Eye (tissue), 1 donor: ENCODE measurements at regions not wholly inside any gene's neighbourhood (a gene's known extent, or its start where the extent isn't known, plus 50 kb on each side); places are given as distances from the start of the nearest gene placed in this dataset.
"Not testable (repeated sequence)": the region's sequence is repeated elsewhere in the genome, so short reads cannot be mapped to it uniquely, and the experiment has no call there.

Experiments used
- DNase-seq: peaks from one replicate; pipeline ENCODE4 v3.0.0-alpha.2; 2015

DNA sequence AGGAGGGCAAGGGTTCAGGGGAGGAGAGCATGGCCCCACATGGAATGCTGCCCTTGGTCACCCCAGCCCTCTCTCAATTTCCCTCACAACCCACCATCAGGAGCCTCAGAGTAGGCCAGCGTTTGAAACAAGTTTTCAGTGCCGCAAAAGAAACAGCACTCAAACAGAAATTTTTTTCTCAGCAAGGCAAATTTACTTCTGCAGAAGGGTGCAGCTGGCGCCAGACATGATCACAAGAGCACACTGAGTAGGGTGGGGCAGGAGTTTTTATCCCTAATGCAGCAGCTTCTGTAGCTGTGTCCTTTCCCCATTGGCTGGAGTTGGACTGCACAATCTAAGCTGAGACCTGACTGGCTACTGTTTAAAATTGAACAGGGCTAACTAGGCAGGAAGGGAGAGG is 287.8 kb upstream of the CDYL start:
- DNase-seq, result no peak

DNA sequence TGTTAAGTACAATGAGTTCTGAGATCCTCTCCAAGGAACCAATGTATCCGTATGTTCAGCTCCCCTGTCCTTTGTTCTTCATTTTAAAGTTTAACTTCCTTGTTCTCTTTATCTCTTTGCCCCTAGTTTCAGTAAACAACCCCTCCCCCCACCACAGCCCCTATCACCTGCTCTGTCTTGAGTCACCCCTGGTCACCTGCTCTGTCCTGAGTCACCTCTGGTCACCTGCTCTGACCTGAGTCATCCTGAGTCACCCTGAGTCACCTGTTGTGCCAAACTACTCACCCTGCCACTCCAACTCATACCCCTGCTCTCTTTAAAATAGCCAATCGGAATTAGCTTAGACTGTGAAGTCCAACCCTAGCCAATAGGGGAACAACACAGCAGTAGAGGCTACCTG is 288.7 kb upstream of the CDYL start:
- no peak for DNase-seq

DNA sequence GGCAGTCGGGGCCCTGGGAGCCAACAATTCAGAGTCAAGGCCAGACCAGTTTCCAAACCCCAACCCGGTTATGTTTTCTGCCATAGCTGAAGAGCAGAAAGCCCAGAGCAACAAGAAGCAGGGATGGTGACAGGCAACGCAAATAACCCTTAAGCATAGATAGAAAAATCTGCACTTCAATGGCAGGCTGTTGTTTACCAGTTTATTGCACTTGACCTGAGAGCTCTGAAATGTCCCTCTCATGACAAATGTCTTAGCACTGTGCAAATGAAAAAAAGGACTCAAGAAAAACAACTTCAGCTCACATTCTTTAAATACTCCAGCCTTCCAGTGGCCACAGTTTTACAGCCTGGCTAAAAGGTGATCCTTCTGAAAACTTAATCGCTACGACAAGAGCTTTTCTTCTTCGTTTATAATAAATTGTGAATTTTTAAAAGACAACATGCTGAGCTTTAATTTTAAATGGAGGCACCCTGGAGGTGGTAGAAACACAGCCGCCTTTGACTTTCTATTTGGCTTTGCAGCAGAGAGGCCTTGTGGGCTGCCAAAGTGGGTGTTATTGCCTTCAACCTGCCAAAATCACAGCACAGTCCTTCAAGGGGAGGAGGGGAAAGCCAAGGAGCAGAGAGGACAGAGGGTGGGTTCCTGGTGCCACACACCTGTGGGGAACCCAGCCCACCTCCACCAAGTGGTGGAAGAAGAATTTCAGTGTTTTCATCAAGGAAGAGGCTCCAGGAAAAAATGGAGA is 289.5 kb upstream of the CDYL start:
- DNase-seq, result no peak

DNA sequence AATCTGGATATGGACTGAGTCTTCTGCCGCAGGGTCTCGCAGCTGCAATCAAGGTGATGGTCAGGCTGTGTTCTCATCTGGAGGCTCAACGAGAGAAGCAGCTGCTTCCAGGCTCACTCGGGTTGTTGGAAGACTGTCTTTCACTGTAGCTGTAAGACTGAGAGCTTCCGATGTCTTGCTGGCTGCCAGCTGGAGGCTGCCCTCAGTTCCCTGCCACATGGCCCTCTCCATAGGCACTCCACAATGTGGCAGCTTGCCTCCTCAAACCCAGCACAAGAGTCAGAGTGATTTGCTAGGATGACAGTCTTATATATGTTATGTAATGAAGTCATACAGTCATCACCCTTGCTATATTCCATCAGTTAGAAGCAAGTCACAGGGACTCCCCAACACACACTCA is 290.5 kb upstream of the CDYL start:
- no peak for DNase-seq

DNA sequence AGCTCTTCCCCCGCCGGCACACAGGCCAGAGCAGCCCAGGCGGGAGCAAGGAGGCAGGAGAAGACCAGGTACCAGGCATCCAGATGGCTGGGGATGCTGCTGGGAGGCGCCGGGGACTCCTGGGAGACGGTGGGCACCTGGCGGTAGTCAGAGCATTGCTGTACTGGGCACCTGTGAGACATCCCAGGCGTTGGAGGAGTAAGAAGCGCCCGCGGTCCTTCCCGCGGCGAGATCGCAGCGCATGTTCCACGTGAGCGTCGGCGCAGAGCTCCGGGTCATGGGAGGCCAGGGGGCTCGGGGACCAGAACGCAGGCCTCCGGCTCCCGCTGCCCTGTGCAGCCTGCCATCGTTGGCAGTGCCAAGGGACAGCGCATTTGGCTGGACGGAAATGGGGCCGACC is 293.7 kb upstream of the CDYL start:
- DNase-seq, result no peak

DNA sequence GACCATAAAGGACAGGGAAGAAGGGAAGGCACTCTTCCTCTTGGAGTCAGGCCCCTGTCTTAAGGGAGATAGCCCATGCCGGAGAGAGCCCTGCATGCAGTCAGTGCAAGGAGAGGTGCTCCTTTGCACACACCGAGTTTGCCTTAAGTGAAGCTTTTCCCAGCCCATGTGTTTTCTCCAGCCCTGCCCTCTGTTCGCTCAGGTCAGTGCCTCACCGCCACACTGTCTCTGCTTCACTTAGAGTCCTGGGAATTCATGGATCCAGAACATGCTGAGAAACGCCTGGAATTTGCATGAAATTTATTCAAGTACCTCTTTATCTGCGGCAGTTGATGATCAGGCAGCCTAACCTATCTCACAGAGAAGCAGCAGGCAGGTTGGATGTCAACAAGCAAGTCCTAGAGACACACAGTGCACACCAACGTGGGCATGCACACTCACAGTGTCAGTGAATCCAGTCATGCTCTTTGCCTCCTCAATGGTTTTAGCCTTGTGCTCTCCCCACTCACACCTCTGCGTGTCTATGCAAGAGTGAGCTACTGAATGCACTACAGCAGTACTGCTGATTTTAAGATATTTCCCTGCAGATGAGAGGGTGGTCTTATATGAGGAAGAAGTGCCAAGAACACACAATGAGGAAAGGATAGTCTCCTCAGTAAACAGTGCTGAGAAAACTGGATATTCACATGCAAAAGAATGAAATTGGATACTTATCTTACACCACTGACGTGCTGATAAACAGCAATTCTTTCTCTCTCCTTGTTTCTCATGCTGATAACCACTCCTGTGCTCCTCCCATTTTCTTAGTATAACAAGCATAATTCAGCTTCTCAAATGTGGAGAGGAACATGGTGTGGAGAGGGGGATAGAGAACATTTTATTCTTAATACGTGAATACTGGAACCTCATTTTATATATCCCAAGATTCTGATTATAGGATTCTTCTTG is 295.1 kb upstream of the CDYL start:
- DNase-seq, result no peak

DNA sequence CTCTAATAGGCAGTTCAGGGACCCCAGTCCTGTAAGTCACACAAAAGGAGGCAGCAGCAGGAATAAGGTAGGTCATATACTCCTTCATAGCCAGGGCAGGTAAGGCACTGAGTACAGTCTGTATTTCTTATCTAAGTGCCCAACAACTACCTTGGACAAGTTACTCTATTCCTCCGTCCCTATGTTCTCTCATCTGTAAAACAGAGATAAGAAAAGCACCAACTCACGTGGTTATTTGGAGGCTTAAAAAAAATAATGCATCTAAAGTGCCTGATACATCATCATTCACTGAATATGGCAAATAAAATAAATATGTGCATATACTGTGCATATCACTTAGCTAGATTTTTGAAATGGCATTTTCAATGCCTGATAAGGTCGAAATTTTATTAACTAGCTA is 298.1 kb upstream of the CDYL start:
- no peak for DNase-seq

DNA sequence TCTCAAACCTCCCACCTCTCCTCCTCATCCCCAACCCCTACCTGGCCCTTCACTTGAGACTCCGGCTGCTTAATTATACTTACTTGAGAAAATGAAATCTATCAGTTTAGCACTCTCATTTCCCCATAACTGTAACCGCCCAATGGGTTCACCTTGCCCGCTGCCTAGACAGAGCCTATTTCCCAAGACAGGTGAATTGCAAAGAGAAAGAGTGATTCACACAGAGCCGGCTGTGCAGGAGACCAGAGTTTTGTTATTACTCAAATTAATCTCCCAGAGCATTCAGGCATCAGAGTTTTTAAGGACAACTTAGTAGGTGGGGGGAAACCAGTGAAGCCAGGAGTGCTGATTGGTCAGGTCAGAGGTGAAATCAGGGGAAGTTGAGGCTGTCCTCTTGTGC is 301.4 kb upstream of the CDYL start:
- no peak for DNase-seq

DNA sequence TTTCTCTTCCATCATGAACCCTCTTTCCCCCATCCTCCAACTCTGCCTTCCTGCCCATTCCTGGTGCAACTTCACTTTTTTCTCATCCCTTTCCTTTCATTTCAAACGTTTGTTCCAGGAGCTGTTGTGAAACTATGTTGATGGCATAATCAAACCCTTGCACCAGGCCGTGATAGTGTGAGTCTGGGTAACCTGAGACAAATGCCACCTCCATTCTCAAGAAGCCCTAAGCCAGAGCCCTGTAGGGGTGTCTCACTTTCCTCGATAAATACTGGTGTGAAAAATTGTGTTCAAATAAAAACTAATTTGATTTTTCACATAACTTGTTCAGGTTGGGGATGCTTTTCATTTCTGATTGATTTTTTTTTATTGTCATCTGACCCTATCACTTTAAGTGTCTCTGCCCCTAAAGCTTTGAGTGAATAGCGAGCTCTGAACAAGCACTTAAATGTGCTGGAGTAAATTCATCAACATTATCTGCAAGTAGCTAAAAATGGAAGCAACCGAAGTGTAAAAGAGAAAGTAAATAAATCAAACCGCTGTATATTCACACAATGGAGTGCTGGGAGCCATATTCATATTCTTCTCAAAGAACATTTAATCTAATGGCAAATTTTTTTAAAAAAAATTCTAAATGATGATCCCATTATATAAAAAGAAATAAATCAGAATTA is 303.1 kb upstream of the CDYL start:
- no peak for DNase-seq

DNA sequence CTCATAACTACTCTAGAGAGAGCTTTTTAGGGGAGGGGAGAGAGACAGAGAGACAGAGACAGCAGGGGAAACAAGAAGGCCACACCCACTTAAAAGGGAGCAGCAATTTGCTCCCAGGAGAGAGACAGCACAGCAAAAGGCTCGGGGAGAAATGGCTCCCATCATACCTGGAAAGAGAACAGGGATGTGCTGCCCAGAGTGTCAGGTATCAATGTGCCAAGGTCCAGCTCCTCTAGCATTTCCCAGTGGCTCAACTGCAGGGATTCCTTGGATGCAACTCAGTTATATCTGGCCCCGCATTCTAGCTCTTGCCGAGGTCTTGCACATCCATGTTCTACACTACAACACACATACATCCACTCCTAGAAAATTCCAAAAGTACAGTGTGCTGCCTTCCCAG is 304.0 kb upstream of the CDYL start:
- no peak for DNase-seq

DNA sequence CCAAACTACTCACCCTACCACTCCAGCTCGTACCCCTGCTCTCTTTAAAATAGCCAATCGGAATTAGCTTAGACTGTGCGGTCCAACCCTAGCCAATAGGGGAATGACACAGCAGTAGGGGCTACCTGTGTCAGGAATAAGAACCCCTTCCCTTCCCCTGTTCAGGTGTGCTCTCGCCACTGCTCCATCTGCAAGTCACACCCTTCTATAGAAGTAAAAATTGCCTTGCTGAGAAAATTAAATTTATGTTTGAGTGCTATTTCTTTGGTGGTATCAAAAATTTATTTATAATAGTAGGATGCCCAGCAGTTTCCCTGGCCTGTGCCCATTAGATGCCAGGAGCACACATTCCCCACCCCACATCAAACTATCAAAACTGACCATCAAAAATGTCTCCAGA is 304.7 kb upstream of the CDYL start:
- DNase-seq, result not testable (repeated sequence)

DNA sequence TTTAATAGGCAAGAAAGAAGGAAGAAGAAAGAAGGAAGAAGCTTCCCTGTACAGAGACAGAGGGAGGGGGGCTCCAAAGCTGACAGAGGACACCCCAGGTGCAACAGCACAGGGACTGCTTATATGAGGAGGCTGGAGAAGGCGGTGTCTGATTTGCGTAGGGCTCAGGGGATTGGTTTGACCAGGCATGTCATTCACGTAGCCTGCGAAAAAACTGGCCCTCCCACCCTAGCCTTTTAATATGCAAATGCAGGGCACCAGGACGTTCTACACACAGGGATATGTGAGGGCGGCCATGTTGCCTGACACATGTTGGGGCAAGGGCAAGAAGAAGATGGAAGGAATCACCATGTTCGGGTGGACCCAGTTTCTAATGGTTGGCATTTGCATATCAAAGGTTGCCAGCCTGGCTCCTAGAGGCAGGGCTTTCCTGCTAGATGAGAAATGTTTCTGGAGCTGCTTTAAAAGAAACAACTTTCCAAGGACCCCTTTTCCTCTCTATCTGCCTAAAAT is 305.4 kb upstream of the CDYL start:
- no peak for DNase-seq

DNA sequence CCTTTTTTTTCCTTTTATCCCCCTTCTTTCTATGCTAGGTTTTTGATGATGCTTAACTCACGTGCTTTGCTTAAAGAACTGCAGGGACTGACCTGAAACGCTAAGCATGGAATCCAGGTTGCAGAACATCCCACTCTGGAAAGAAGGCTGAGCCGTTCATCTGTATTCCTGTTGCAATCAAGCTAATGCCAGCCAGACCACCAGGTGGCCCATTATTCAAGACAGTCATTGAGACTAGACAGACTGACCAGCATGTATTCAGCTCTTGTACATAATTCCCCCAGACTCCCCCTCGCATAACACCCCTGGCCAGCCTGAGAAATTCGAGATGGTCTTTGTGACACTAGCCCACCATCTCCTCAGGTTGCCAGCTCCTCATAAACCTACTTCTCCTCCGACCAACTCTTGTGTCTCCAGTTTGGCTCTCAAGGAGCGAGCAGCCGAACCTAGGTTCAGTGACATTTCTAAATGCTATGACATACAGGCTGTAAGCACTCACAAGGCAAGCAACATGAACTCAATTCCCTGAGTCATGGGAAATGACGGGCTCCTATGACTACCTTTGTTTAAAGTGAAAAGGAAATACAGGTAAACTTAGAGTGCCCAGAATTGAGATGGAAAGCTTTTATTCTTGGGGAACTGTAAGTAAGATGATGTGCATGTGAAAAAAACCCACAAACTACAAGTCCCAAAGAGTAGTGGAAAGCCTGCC is 309.3 kb upstream of the CDYL start:
- no peak for DNase-seq

DNA sequence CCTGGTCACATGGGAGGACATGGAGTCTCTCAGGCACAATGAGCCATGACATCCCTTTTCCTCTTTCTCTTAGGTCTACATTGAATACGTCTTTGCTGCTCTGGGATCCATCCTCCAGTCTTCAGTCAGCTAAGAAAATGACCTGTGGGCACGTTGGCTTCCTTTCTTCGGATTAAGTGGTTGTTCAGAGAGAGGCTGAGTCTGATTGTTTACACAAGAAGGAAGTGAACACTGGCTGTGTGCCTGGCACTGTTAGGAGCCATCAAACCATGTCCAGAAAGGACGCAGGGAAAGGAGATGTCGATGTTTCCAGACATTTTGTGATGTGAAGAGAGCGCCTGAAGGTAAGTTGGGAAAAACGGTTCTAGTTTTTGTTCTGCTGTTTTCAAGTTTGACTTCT is 309.9 kb upstream of the CDYL start:
- DNase-seq, result no peak

DNA sequence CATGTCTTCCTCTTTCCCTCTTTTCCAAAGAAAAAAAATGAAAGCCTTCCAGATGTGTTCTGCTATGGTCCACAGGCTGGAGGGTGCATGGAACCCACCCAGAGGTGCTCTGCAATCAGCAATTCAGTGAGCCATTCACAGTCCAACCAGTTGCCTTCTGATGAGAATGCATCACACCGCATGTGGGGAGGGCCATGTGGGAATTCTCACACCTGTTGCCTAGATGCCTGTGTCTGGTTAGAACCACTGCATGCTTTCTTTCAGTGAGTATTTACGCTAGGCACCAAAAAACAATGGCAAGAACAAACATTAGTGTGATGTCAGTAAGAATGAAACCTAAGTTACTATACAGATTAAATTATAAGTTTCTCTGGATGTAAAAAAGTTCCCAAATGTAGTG is 311.6 kb upstream of the CDYL start:
- DNase-seq, result no peak

DNA sequence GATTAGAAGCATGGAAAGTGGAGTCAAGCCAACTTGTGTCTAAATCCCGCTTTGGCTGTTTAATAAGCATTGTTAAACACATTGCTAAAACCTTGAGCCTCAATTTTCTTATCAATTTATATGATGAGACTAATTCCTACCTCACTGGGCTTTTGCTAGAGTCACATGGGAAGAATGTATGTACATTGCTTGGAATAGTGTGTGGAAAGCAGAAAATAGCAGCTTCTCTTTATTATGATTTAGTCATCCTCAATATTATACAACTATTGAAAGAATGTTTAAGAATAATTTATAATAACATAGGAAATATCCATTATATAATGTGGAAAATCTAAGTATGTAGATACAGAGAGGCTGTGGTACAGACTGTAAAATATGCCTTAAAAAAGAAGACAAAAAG is 313.0 kb upstream of the CDYL start:
- no peak for DNase-seq

DNA sequence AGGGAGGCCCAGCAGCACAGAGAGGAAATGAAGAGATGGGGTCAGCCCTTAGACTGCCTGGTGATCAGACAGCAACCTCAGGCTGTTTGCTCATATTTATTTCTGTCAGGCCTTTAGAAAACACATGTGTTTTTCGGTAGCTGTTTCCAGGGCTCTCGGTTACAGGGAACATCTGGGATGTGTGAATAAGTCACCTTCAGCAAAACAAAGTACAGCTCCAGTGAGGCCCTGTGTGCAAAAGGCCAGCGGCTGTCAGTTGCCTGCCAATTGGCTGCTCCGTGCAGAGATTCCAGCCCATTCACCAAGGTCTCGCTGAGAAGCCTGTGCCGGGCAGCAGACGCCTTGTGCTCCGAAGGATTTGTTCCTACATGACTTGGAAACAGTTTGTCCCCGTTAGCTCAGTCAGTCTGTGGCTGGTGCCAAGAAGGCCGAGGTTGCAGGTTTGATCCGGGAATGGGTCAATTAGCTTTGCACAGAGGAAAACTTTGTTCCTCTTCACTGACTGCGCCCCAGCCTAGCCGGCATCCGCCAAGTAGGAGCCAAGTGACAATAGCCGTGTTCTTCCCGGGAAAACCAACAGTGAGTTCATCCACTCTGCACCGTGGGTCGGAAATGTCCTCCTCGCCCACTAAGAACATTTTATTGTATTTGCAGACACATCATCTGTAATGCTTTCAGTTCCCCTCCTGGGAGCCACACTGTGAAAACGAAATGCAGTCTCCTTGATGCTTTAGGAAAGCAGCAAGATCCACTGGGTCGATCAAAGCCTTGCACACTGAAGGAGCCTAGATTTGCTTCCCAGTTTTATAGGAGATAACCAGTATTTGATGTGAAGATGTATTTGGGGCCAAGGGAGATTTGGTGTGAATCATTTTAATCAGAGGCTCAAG is 315.4 kb upstream of the CDYL start:
- DNase-seq, result peak; percentile 77

DNA sequence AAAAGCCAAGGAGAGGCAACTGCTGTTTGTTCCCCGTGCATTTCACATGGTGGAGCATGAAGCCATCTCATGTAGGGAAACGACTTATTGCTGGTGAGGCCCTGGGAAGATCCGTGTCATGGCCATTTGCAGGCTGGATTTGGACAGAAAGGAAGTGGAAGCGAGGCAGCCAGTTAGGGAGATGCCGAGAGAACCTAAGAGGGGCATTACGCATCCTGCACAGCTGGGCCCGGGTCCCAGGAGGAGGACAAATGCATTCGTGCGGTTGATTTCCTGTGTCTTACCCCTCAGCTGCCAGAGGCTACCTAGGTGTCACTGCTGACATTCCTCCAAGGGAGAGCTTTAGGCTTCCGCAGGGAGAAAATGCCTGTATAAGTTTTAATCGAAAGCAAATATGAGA is 316.2 kb upstream of the CDYL start:
- peak; percentile 73 for DNase-seq

DNA sequence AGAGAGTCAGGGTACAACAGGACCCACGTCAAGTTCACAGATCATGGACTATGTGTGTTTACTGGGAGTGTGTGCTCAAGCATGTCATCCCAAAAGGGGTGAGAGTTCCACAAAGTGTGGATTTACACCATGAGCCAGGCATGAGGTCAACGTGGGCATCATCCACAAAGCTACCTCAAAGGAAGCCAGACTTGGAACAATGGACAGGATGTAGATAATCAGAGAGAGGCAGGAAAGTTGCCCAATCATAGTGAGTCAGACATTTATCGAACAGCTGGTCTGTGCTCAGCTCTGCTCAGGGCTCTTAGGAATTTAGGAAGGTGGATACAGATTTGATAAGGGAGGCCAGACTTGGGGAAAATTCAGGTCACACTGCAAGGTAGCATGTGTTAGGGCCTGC is 317.2 kb upstream of the CDYL start:
- DNase-seq, result no peak

DNA sequence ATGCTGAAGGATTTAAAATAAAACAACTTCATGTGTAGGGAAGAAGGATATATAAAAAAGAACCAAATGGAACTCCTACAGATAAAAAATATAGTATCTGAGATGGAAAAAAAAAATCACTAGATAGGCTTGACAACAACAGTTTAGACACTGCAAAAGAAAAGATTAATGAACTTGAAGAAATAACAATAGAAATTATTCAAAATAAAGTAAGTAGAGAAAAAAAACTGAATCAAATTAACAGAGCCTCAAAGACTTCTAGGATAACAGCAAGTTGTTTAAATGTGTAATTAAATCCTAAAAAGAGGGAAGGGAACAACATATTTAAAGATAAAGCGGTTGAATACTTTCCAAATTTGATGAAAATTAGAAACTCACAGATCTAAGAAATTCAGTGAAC is 316.3 kb upstream of the ECI2 start:
- DNase-seq, result no peak

DNA sequence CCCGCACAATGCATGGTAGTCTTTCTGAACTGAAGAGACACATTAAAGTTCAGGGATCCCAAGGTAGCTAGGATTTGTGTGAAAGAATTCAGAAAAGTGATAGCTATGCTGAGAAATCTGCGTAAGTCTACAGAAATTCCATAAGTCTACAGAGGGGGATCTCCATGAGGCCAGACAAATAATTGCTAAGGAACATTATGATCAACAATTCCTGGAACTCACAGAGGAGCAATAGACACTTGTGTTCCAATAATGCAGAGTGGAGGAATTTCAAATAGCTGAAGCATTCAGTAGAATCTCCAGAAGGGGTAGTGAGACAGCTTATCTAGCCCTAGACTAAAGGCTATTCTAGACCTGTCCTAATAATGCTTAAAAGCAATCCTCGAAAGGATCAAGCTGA is 315.7 kb upstream of the ECI2 start:
- DNase-seq, result no peak

DNA sequence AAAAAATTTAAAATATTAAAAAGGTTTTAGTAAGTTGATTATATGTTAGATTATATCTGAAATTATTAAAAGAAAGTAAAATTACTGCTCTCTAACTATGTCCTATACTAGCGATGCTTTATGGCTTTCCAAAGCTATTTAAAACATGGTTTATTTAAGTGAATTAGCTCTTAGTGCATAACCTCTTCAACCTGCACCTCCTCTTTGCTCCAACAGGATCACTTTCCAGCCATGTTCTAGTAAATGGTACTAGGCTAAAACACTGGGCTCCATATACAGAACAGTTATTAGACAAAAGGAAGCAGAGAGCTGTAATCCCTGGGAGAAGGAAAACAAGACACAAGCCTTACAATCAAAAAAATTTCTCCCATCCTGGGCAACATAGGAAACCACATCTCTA is 314.9 kb upstream of the ECI2 start:
- DNase-seq, result no peak
